ENCODE measurements at regions not wholly inside any gene's neighbourhood (a gene's known extent, or its start where the extent isn't known, plus 50 kb on each side); places are given as distances from the start of the nearest gene placed in this dataset.
A peak's percentile ranks its signal among the peaks of the same experiment; 100 is the strongest.

DNA sequence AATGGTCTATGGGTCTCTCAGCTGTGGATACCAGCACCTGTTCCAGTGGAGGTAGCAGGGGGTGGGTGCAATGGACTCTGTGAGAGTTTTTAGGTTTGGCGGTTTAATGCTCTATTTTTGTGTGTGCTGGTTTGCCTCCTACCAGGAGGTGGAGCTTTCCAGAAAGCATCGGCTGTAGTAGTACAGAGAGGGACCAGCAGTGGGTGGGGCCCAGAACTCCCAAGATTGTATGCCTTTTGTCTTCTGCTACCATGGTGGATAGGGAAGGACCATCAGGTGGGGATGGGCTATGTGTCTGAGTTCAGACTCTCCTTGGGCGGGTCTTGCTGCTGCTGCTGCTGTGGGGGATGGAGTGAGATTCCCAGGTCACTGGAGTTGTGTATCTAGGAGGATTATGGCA, 557.2 kb upstream of the GRID2 start:
- no peak for DNase-seq (ENCODE audit: low read depth)
- H3K4me3 ChIP-seq (ENCODE audit: low read length) = no peak overlapping the region
- TF ChIP-seq, protein P1, sequence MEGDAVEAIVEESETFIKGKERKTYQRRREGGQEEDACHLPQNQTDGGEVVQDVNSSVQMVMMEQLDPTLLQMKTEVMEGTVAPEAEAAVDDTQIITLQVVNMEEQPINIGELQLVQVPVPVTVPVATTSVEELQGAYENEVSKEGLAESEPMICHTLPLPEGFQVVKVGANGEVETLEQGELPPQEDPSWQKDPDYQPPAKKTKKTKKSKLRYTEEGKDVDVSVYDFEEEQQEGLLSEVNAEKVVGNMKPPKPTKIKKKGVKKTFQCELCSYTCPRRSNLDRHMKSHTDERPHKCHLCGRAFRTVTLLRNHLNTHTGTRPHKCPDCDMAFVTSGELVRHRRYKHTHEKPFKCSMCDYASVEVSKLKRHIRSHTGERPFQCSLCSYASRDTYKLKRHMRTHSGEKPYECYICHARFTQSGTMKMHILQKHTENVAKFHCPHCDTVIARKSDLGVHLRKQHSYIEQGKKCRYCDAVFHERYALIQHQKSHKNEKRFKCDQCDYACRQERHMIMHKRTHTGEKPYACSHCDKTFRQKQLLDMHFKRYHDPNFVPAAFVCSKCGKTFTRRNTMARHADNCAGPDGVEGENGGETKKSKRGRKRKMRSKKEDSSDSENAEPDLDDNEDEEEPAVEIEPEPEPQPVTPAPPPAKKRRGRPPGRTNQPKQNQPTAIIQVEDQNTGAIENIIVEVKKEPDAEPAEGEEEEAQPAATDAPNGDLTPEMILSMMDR (IDR thresholded peaks at IDR 0.05; ENCODE audit: insufficient read depth, low read depth, low read length, missing control alignments) = no peak

DNA sequence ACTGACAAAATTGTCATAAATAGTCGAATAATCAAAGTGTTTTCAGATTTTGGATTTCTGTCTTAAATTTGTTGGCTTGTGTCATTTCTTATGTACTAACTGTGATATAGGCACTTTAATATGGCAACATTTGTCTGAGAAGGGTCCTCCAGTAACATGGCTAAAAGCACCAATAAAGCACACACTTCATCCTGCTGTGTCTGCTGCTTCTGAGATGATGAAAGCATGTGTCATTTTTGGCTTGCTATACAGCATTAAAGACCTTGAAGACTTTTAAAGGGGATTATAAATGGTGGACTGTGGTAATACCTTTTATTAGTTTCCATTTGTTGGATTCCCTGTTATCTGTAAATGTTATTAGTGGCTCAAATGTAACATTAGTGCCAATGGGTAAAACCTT, 551.8 kb upstream of the GRID2 start:
- no peak overlapping the region for H3K4me3 ChIP-seq (ENCODE audit: low read length)
- TF ChIP-seq, protein P1 (IDR thresholded peaks at IDR 0.05; ENCODE audit: insufficient read depth, low read depth, low read length, missing control alignments) = no peak

DNA sequence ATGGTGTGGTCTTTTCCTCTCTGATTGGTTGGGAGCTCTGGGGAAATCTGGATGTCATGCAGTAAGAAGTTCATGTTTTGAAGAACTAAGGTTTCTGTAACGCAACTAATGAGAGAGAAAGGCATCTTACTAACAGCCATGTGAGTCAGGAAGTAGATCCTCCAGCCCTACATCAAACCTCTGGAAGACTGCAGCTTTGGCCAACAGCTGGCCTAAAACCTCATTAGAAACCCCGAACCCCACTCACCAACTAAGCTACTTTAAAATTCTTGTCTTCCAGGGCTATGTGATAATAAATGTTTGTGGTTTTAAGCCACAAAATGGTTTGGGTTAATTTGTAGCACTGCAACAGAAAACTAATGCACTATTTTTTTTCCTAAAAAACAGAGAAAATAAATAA, 549.0 kb upstream of the GRID2 start:
- TF ChIP-seq, protein P1 (IDR thresholded peaks at IDR 0.05; ENCODE audit: insufficient read depth, low read depth, low read length, missing control alignments) = no peak
- DNase-seq (ENCODE audit: low read depth) = no peak
- no peak overlapping the region for H3K4me3 ChIP-seq (ENCODE audit: low read length)

More for the DNA sequence above, 551.8 kb upstream of the GRID2 start:
- no peak for DNase-seq (ENCODE audit: low read depth)

DNA sequence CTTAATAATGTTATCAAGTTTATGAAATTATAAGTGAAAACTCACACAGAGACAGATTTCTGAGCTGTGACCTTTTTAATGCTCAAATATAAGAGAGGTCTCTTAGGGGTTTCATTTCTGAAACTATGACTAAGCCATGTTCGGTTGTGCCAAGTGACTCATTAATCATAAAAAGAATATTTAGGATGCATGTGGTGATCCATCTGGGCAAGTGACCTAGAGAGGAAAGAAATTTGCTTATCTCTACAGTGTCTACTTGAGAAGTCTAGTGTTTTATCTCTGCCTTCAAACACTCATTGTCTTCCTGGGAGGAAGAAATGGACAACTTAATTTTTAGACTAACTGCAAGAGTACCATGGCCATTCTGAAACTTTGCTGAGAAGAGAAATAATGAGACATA, 545.3 kb upstream of the GRID2 start:
- TF ChIP-seq, protein P1 (IDR thresholded peaks at IDR 0.05; ENCODE audit: insufficient read depth, low read depth, low read length, missing control alignments) = no peak
- H3K4me3 ChIP-seq (ENCODE audit: low read length) = no peak overlapping the region
- DNase-seq (ENCODE audit: low read depth) = peak; percentile 54

DNA sequence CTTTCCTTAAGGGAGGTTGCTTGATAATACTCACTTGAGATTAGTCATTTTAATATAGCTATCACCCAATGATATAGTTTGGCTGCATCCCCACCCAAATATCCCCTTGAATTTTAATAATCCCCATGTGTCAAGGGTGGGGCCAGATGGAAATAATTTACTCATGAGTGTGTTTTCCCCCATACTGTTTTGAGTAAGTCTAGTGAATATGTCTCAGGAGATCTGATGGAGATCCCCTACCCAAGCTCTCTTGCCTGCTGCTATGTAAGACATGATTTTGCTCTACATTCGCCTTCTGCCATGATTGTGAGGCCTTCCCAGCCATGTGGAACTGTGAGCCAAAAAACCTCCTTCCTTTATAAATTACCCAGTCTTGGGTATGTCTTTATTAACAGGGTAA, 539.7 kb upstream of the GRID2 start:
- TF ChIP-seq, protein P1 (IDR thresholded peaks at IDR 0.05; ENCODE audit: insufficient read depth, low read depth, low read length, missing control alignments) = no peak
- H3K4me3 ChIP-seq (ENCODE audit: low read length) = no peak overlapping the region
- no peak for DNase-seq (ENCODE audit: low read depth)

DNA sequence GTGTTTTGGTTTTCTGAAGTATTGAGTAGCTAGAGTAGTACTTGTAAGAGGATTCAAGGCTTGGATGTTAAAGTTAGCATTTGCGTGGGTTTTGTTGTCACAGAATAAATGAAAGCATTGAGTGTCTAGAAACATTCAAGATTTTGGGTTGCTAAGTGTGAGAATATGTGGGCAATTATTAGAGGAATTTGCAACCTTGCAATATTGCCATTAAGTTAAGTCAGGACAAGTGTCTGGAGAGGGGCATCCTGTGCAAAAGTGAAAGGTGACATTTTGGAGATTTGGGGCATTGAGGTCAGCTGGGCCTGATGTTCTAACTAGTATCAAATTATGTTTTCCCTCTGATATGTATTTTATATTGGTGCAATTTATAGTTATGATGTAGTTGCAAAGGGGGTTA, 533.9 kb upstream of the GRID2 start:
- H3K4me3 ChIP-seq (ENCODE audit: low read length) = no peak overlapping the region
- TF ChIP-seq, protein P1 (IDR thresholded peaks at IDR 0.05; ENCODE audit: insufficient read depth, low read depth, low read length, missing control alignments) = no peak
- no peak for DNase-seq (ENCODE audit: low read depth)

DNA sequence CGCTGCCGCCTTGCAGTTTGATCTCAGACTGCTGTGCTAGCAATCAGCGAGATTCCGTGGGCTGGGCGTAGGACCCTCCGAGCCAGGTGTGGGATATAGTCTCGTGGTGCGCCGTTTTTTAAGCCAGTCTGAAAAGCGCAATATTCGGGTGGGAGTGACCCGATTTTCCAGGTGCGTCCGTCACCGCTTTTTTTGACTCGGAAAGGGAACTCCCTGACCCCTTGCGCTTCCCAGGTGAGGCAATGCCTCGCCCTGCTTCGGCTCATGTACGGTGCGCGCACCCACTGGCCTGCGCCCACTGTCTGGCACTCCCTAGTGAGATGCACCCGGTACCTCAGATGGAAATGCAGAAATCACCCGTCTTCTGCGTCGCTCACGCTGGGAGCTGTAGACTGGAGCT, 512.1 kb upstream of the GRID2 start:
- DNase-seq (ENCODE audit: low read depth) = peak; percentile 14
- H3K4me3 ChIP-seq (ENCODE audit: low read length) = peak overlapping the region; percentile 29

DNA sequence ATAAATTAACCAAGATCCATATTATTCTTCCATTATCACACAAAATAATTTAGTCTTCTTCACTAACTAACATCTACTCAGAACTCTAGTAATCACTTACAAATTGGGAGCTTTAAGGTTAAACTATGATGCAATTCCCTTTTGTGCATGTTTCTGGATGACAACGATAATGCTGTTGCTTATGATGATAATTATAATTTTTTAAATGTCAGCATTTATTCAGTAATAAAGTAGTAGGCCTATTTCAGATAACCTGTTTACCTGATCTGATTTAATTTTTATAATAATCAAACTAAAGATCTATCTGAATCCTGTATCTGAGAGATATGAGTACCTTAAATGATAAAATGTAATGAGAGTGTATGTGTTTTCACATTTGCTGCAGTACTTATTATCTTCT, 507.8 kb upstream of the GRID2 start:
- DNase-seq (ENCODE audit: low read depth) = no peak
- TF ChIP-seq, protein P1 (IDR thresholded peaks at IDR 0.05; ENCODE audit: insufficient read depth, low read depth, low read length, missing control alignments) = no peak
- H3K4me3 ChIP-seq (ENCODE audit: low read length) = no peak overlapping the region

Data from epithelial cell of esophagus (primary cell).